HepG2 (cell line): ENCODE measurements at regions not wholly inside any gene's neighbourhood (a gene's known extent, or its start where the extent isn't known, plus 50 kb on each side); places are given as distances from the start of the nearest gene placed in this dataset.

Source experiments
- ATAC-seq: fragments of 200-7000 bp; cut with Tn5 transposase; 3 replicates; pipeline ENCODE4 v1.9.1; 2020; ENCODE audit warnings: mild to moderate bottlenecking, moderate library complexity
- BruUV-seq: library from RNA; stranded (reverse); fragments of 400-500 nt; replicated peaks from 2 replicates; lab custom pipeline; 2021; lab: Mats Ljungman, UMichigan
- CTCF ChIA-PET: fragments of 300-600 bp; formaldehyde crosslinking; extraction: SDS; loops from one replicate; lab custom pipeline; 2021; ENCODE audit warnings: low total read pairs, inconsistent platforms, low intra/inter-chr PET ratio; lab: Yijun Ruan, JAX
- POLR2A ChIA-PET: fragments of 350-600 bp; sonication (Branson Sonifier 250); formaldehyde crosslinking; loops from one replicate; lab custom pipeline; 2020; ENCODE audit warnings: antibody characterized with exemption, inconsistent platforms; lab: Yijun Ruan, JAX
- DNase-seq: peaks from one replicate; pipeline ENCODE4 v3.0.0-alpha.2; 2015; ENCODE audit warnings: low spot score
- FAIRE-seq: peaks from 3 replicates; lab custom pipeline; 2011; peaks lifted over from hg19 to GRCh38; lab: Jason Lieb, UNC
- H2AFZ ChIP-seq: one replicate; pipeline ENCODE4 v1.6.1; 2011; ENCODE audit warnings: low read length, inconsistent platforms
- H3K27ac ChIP-seq: fragments of 300-600 bp; 3 replicates; pipeline ENCODE4 v1.8.0; 2011; ENCODE audit warnings: mixed run types, mild to moderate bottlenecking, mixed read lengths, low read length, inconsistent platforms; ENCODE audit not compliant: insufficient read depth; ENCODE audit errors: extremely low read length
- H3K27me3 ChIP-seq, 2 experiments: fragments of 200-600 bp in 1 of 2; 2 replicates in 1 of 2; 3 replicates in 1 of 2; pipeline versions ENCODE4 v1.6.0 to v1.8.0; 2011; ENCODE audit warnings: low read length in 2 of 2, mild to moderate bottlenecking in 2 of 2, moderate library complexity in 2 of 2, inconsistent platforms in 1 of 2; ENCODE audit not compliant: insufficient read depth in 2 of 2, control insufficient read depth in 1 of 2
- H3K36me3 ChIP-seq, 2 experiments: fragments of 200-600 bp in 1 of 2; replicated peaks in 1 of 2; 2 replicates in 1 of 2; 3 replicates in 1 of 2; pipeline versions ENCODE4 v1.5.1 to v1.8.0; 2011; ENCODE audit warnings: low read length in 2 of 2, inconsistent platforms in 1 of 2; ENCODE audit not compliant: insufficient read depth in 2 of 2, control insufficient read depth in 1 of 2
- H3K4me1 ChIP-seq: 2 replicates; pipeline ENCODE4 v1.5.1; 2012; ENCODE audit warnings: low read length, inconsistent platforms; ENCODE audit not compliant: insufficient read depth
- H3K4me2 ChIP-seq: 2 replicates; pipeline ENCODE4 v1.6.0; 2011; ENCODE audit warnings: low read depth, low read length, inconsistent platforms
- H3K4me3 ChIP-seq, 3 experiments: fragments of 200-600 bp in 1 of 3; sonication (generic), shearing (Covaris generic) in 1 of 3; replicated peaks in 1 of 3; 2 replicates each; pipeline ENCODE4 v1.5.1; 2011 to 2016; ENCODE audit warnings: low read length in 3 of 3, inconsistent platforms in 2 of 3, low read depth in 2 of 3, mild to moderate bottlenecking in 2 of 3, control low read depth in 1 of 3, mixed read lengths in 1 of 3; ENCODE audit not compliant: insufficient read depth in 1 of 3
- H3K79me2 ChIP-seq: one replicate; pipeline ENCODE4 v1.6.1; 2011; ENCODE audit warnings: low read length, inconsistent platforms; ENCODE audit not compliant: insufficient read depth
- H3K9ac ChIP-seq: 2 replicates; pipeline ENCODE4 v1.6.0; 2011; ENCODE audit warnings: mild to moderate bottlenecking, low read depth, low read length, inconsistent platforms; ENCODE audit not compliant: insufficient read depth
- H3K9me3 ChIP-seq: 2 replicates; pipeline ENCODE4 v1.5.1; 2012; ENCODE audit warnings: mild to moderate bottlenecking, low read length
- H4K20me1 ChIP-seq: 2 replicates; pipeline ENCODE4 v1.6.0; 2011; ENCODE audit warnings: inconsistent platforms, mild to moderate bottlenecking, low read length, moderate library complexity; ENCODE audit not compliant: insufficient read depth
- MXI1 ChIP-seq: IDR thresholded peaks from 3 replicates; pipeline ENCODE4 v1.6.1; 2012; ENCODE audit warnings: low read depth, low read length, inconsistent platforms, borderline replicate concordance
- NFE2 ChIP-seq: sonication (generic); formaldehyde crosslinking; IDR thresholded peaks from 2 replicates; pipeline ENCODE4 v1.4.0; 2020; ENCODE audit warnings: missing genetic modification reagents
- PAX8 ChIP-seq: sonication (generic); formaldehyde crosslinking; IDR thresholded peaks from 2 replicates; pipeline ENCODE4 v1.8.0; 2022; ENCODE audit warnings: mild to moderate bottlenecking, missing genetic modification reagents, borderline replicate concordance
- RELA ChIP-seq: sonication (generic); formaldehyde crosslinking; IDR thresholded peaks from 2 replicates; pipeline ENCODE4 v1.4.0; 2020; ENCODE audit warnings: missing genetic modification reagents
- SNAPC2 ChIP-seq: sonication (generic); formaldehyde crosslinking; IDR thresholded peaks from 2 replicates; pipeline ENCODE4 v1.8.1; 2022; ENCODE audit warnings: mild to moderate bottlenecking, missing genetic modification reagents
- SOX6 ChIP-seq, 2 experiments: fragments of 450-650 bp in 1 of 2; sonication (generic) in 1 of 2; formaldehyde crosslinking in 1 of 2; IDR thresholded peaks; 2 replicates each; pipeline versions ENCODE4 v1.4.0 to v1.6.1; 2017 to 2020; ENCODE audit warnings: antibody characterized with exemption in 1 of 2, mild to moderate bottlenecking in 1 of 2, missing genetic modification reagents in 1 of 2
- STAT6 ChIP-seq: sonication (generic); formaldehyde crosslinking; IDR thresholded peaks from 2 replicates; pipeline ENCODE4 v1.4.0; 2020; ENCODE audit warnings: missing genetic modification reagents, mild to moderate bottlenecking, borderline replicate concordance
- ZC3H4 ChIP-seq: sonication (generic); formaldehyde crosslinking; IDR thresholded peaks from 2 replicates; pipeline ENCODE4 v1.4.0; 2020; ENCODE audit warnings: missing genetic modification reagents, borderline replicate concordance
- ZNF329 ChIP-seq: sonication (generic); formaldehyde crosslinking; IDR thresholded peaks from 2 replicates; pipeline ENCODE4 v1.9.0; 2021; ENCODE audit warnings: low read depth, mild to moderate bottlenecking, missing genetic modification reagents
- ZNF577 ChIP-seq: sonication (generic); formaldehyde crosslinking; IDR thresholded peaks from 2 replicates; pipeline ENCODE4 v1.4.0; 2020; ENCODE audit warnings: mild to moderate bottlenecking, low read depth, missing genetic modification reagents, borderline replicate concordance
- ZSCAN20 ChIP-seq: sonication (generic); formaldehyde crosslinking; IDR thresholded peaks from 2 replicates; pipeline ENCODE4 v1.4.0; 2020; ENCODE audit warnings: missing genetic modification reagents, mild to moderate bottlenecking, borderline replicate concordance
- WGBS: methylation state at CpG from one replicate; pipeline ENCODE4 v1.1.6; 2017; ENCODE audit warnings: low lambda C conversion rate; 5-methylcytosine and 5-hydroxymethylcytosine counted together
- in situ Hi-C: cut with HindIII; loops from 2 replicates; pipeline ENCODE4 v1.10.0; 2017; ENCODE audit warnings: low pct_unique_long_range_greater_than_20kb; ENCODE audit not compliant: extremely low pct_ligation_motif_present
- intact Hi-C: fragments of 100-400 bp; cut with micrococcal nuclease; formaldehyde crosslinking; loops from one replicate; pipeline ENCODE4 v1.10.0; 2022; ENCODE audit not compliant: unreplicated experiment

GRCh38 chr3:192042116-192042515, 581.2 kb downstream of the PYDC2 start (continued):
- no peak for TF ChIP-seq SNAPC2 (CRISPR knock-in tag)

GRCh38 chr3:192054881-192055280, 593.9 kb downstream of the PYDC2 start:
- Histone ChIP-seq H3K4me3 (no peak overlapping the region), H3K4me1 (no peaks in the 10 kb centered on the region), H3K79me2 (no peaks in the 10 kb centered on the region), H3K9me3 (no peaks in the 10 kb centered on the region), H3K27ac (no peak overlapping the region), H2AFZ (no peak overlapping the region), H3K36me3 (no peaks in the 10 kb centered on the region), H3K27me3 (no peaks in the 10 kb centered on the region), H3K9ac (no peak overlapping the region), H3K4me2 (no peak overlapping the region), H4K20me1 (no peaks in the 10 kb centered on the region)
- intact Hi-C loops = no loop called here
- no peak for DNase-seq
- in situ Hi-C loops = no loop called here
- FAIRE-seq = no peak
- CTCF ChIA-PET = no interaction called here
- no TSS peak for BruUV-seq
- POLR2A ChIA-PET = no interaction called here
- TF ChIP-seq ZSCAN20 (CRISPR knock-in tag) (no peak), NFE2 (no peak), ZNF329 (CRISPR knock-in tag) (no peak)
- ATAC-seq = no peak
- WGBS = 0% methylated on average over 2 of the region's 2 CpGs

- POLR2A ChIA-PET = no interaction called here
- FAIRE-seq = no peak
- no peak overlapping the region for H2AFZ ChIP-seq
- TF ChIP-seq RELA (CRISPR knock-in tag) (no peak), STAT6 (no peak), MXI1 (no peak), ZC3H4 (CRISPR knock-in tag) (no peak), SOX6 (IDR thresholded peaks at IDR 0.05) (no peak), SOX6 (CRISPR knock-in tag; IDR thresholded peaks at IDR 0.05) (no peak), ZNF577 (no peak), PAX8 (no peak)
- TF ChIP-seq, all 625 proteins: peak for 0
- BruUV-seq = no TSS peak
- Histone ChIP-seq H3K27ac (no peak overlapping the region), H3K9ac (no peak overlapping the region), H4K20me1 (no peaks in the 10 kb centered on the region), H3K4me1 (no peaks in the 10 kb centered on the region), H3K79me2 (no peaks in the 10 kb centered on the region), H3K27me3 (no peaks in the 10 kb centered on the region), H3K4me3 (no peak overlapping the region), H3K36me3 (no peaks in the 10 kb centered on the region), H3K4me2 (no peak overlapping the region), H3K9me3 (no peaks in the 10 kb centered on the region)
- WGBS = 0% methylated on average over 3 of the region's 3 CpGs
- ATAC-seq (no peak), DNase-seq (no peak)
- in situ Hi-C loops = no loop called here
- intact Hi-C loops = no loop called here
- CTCF ChIA-PET = no interaction called here
These were observed 595.0 kb downstream of the PYDC2 start for GRCh38 chr3:192055946-192056345.
